ENCODE measurements at regions not wholly inside any gene's neighbourhood (a gene's known extent, or its start where the extent isn't known, plus 50 kb on each side); places are given as distances from the start of the nearest gene placed in this dataset.
"Not testable (repeated sequence)": the region's sequence is repeated elsewhere in the genome, so short reads cannot be mapped to it uniquely, and the experiment has no call there.

- ATAC-seq; DNase-seq (ENCODE audit: low spot score): not testable (repeated sequence)
These were observed 598.5 kb upstream of the GRM3 start for GRCh38 chr7:86045197-86045596.

GRCh38 chr7:86025807-86026206, 617.9 kb upstream of the GRM3 start:
- DNase-seq (ENCODE audit: low spot score) (no peak), ATAC-seq (no peak)

GRCh38 chr7:86013662-86014061, 630.0 kb upstream of the GRM3 start:
- no peak for DNase-seq (ENCODE audit: low spot score)
- ATAC-seq: no peak

GRCh38 chr7:86012971-86013370, 630.7 kb upstream of the GRM3 start:
- no peak for DNase-seq (ENCODE audit: low spot score)

GRCh38 chr7:86008898-86009297, 634.8 kb upstream of the GRM3 start:
- DNase-seq (ENCODE audit: low spot score): no peak

More at GRCh38 chr7:86012971-86013370, 630.7 kb upstream of the GRM3 start:
- no peak for ATAC-seq

GRCh38 chr7:86006909-86007308, 636.8 kb upstream of the GRM3 start:
- DNase-seq (ENCODE audit: low spot score) (no peak), ATAC-seq (no peak)

More at GRCh38 chr7:86008898-86009297, 634.8 kb upstream of the GRM3 start:
- ATAC-seq: no peak

GRCh38 chr7:86002858-86003257, 640.9 kb upstream of the GRM3 start:
- no peak for ATAC-seq
- DNase-seq (ENCODE audit: low spot score): no peak

GRCh38 chr7:85997515-85997914, 646.2 kb upstream of the GRM3 start:
- no peak for DNase-seq (ENCODE audit: low spot score)
- ATAC-seq: no peak

GRCh38 chr7:85995101-85995500, 648.6 kb upstream of the GRM3 start:
- DNase-seq (ENCODE audit: low spot score) (no peak), ATAC-seq (no peak)

GRCh38 chr7:85980740-85981139, 663.0 kb upstream of the GRM3 start:
- no peak for ATAC-seq
- no peak for DNase-seq (ENCODE audit: low spot score)

- ATAC-seq (no peak), DNase-seq (ENCODE audit: low spot score) (no peak)
These were observed 669.5 kb upstream of the GRM3 start for GRCh38 chr7:85974176-85974575.

- DNase-seq (ENCODE audit: low spot score) (no peak), ATAC-seq (no peak)
These were observed 671.1 kb upstream of the GRM3 start for GRCh38 chr7:85972504-85973141.

- DNase-seq (ENCODE audit: low spot score): no peak
- ATAC-seq: no peak
These were observed 688.7 kb upstream of the GRM3 start for GRCh38 chr7:85954961-85955360.

GRCh38 chr7:85950871-85951270, 692.8 kb upstream of the GRM3 start:
- ATAC-seq (no peak), DNase-seq (ENCODE audit: low spot score) (no peak)

GRCh38 chr7:85950418-85950817, 693.3 kb upstream of the GRM3 start:
- DNase-seq (ENCODE audit: low spot score) (no peak), ATAC-seq (no peak)

- DNase-seq (ENCODE audit: low spot score) (no peak), ATAC-seq (no peak)
These were observed 695.9 kb upstream of the GRM3 start for GRCh38 chr7:85947767-85948166.

GRCh38 chr7:85940798-85941197, 702.9 kb upstream of the GRM3 start:
- ATAC-seq: no peak

GRCh38 chr7:85931919-85932318, 711.8 kb upstream of the GRM3 start:
- no peak for DNase-seq (ENCODE audit: low spot score)
- no peak for ATAC-seq

More at GRCh38 chr7:85940798-85941197, 702.9 kb upstream of the GRM3 start:
- no peak for DNase-seq (ENCODE audit: low spot score)

- no peak for DNase-seq (ENCODE audit: low spot score)
- no peak for ATAC-seq
These were observed 715.2 kb upstream of the GRM3 start for GRCh38 chr7:85928500-85928899.

- DNase-seq (ENCODE audit: low spot score) (no peak), ATAC-seq (no peak)
These were observed 716.5 kb upstream of the GRM3 start for GRCh38 chr7:85927226-85927625.

- DNase-seq (ENCODE audit: low spot score) (no peak), ATAC-seq (no peak)
These were observed 719.6 kb upstream of the GRM3 start for GRCh38 chr7:85924062-85924461.

- DNase-seq (ENCODE audit: low spot score) (no peak), ATAC-seq (no peak)
These were observed 727.7 kb upstream of the GRM3 start for GRCh38 chr7:85916016-85916415.

GRCh38 chr7:85914437-85914836, 727.6 kb upstream of the SEMA3D start:
- DNase-seq (ENCODE audit: low spot score) (no peak), ATAC-seq (no peak)

Measured in left lobe of liver (tissue), 2 donors.